ENCODE measurements at regions not wholly inside any gene's neighbourhood (a gene's known extent, or its start where the extent isn't known, plus 50 kb on each side); places are given as distances from the start of the nearest gene placed in this dataset.

DNA sequence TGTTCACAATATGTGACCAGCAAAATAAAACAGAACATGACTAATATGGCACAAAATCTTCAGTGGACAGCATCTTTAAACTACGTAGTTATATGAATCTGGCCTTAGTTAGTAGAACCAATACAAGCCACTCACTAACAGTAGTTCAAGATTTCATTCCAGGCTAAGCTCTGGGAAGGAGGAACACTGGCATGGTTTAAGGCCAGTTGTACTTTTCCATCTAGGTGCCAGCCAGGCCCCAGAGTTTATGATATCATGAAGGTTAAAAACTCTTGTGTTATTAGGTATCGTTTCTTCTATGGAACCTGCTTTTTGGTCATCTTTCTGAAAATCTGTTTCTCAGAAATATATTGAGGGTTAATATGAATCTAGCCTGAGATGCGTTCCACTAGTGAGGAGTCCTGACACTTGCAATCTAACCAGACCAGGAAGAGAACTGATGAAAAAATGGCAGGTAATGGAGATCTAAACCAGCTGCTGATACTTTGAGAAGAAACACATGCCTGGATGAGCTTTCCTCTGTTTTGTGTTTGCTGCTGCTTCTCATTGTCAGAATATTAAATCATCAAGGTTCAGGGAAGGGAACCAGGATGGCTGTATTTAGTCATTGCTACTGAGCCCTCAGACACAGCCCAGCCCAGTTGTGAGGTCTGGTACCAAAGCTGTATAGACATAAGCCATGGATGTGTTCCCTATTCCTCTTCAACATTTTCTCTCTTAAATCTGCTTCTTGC is 182.8 kb upstream of the SETBP1 start:
- TF ChIP-seq, protein P1, sequence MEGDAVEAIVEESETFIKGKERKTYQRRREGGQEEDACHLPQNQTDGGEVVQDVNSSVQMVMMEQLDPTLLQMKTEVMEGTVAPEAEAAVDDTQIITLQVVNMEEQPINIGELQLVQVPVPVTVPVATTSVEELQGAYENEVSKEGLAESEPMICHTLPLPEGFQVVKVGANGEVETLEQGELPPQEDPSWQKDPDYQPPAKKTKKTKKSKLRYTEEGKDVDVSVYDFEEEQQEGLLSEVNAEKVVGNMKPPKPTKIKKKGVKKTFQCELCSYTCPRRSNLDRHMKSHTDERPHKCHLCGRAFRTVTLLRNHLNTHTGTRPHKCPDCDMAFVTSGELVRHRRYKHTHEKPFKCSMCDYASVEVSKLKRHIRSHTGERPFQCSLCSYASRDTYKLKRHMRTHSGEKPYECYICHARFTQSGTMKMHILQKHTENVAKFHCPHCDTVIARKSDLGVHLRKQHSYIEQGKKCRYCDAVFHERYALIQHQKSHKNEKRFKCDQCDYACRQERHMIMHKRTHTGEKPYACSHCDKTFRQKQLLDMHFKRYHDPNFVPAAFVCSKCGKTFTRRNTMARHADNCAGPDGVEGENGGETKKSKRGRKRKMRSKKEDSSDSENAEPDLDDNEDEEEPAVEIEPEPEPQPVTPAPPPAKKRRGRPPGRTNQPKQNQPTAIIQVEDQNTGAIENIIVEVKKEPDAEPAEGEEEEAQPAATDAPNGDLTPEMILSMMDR (IDR thresholded peaks at IDR 0.05), result no peak
- no peak overlapping the region for H3K27ac ChIP-seq
- DNase-seq, result no peak

DNA sequence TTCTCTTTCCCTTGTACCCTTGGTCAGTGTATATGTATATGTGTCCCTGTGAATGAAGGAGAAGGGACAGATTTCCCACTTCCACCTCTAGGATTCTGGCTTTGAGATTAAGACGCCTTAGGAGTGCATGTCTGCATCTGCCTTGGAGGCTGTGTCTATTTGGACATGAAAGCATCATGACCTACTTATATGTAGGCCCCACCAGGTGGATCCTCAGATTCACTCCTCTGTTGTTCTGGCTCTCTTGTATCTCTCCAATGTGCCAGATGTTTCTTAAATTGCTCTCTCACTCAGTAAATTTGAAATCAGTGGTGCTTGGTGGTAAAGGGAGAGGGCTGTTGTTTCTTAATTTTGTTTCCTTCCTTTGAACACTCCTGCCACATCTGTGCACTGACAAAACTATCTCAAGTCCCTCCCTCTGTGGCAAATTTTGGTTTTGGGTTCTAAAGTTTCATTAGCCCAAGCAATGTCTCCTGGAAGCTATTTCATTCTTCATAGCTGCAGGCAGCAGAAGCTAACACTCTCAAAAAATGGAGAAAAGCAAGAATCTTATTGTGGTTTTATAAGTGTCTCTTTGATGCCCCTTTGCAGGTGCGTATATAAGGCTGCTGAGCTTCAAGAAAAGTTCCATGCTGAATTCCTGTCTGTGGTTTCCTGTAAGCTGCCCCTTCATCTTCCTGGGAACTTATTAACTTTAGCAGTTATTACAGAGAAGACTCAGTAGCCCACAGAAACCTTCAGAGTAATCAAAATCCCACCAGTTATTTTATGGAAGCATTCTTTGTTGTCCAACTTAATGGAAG is 179.7 kb upstream of the SETBP1 start:
- peaks cover 0 to 11% (median 0%) of the 10 kb centered on the region in 4 donors for H3K4me1 ChIP-seq
- DNase-seq, result no peak
- H3K27me3 ChIP-seq, result no peaks in the 10 kb centered on the region
- no peak overlapping the region for H3K4me3 ChIP-seq
- intact Hi-C loops (cut with DNase I; ENCODE audit: low total_unique reads), result no loop called here
- TF ChIP-seq, protein P1 (IDR thresholded peaks at IDR 0.05), result no peak
- no peaks in the 10 kb centered on the region for H3K36me3 ChIP-seq
- no peaks in the 10 kb centered on the region for H3K9me3 ChIP-seq
- no peak overlapping the region for H3K27ac ChIP-seq

More for the DNA sequence above, 182.8 kb upstream of the SETBP1 start:
- intact Hi-C loops (cut with DNase I; ENCODE audit: low total_unique reads), result no loop called here
- Histone ChIP-seq H3K4me1 (peaks cover 0 to 11% (median 0%) of the 10 kb centered on the region in 4 donors), H3K27me3 (no peaks in the 10 kb centered on the region), H3K36me3 (no peaks in the 10 kb centered on the region), H3K4me3 (no peak overlapping the region), H3K9me3 (no peaks in the 10 kb centered on the region)

DNA sequence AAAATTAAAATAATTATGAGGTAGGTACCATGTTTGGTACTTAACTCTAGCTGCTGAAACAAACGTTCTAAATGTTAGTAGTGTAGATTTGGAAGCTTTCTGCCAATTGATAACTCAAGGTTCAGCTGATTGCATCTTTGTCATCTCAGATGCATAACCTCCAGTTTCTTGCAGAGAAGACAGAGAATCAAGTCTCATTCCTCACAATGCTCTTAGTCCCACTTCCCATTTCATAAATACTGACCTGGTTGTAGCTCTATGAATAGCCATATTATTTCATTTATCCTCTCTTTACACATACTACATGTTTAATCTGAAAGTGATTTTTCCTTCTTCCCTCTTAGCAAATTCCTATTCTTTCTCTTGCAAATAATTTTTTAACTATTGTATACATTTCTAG is 178.5 kb upstream of the SETBP1 start:
- Histone ChIP-seq H3K4me1 (peaks cover 0 to 8% (median 0%) of the 10 kb centered on the region in 4 donors), H3K27me3 (no peaks in the 10 kb centered on the region), H3K4me3 (no peak overlapping the region), H3K27ac (no peak overlapping the region), H3K9me3 (no peaks in the 10 kb centered on the region), H3K36me3 (no peaks in the 10 kb centered on the region)
- TF ChIP-seq, protein P1 (IDR thresholded peaks at IDR 0.05), result no peak
- DNase-seq, result no peak
- intact Hi-C loops (cut with DNase I; ENCODE audit: low total_unique reads), result no loop called here

GRCh38 chr18:44502790-44503189 is 177.9 kb upstream of the SETBP1 start:
- Histone ChIP-seq H3K9me3 (no peaks in the 10 kb centered on the region), H3K36me3 (no peaks in the 10 kb centered on the region), H3K4me1 (peaks cover 0 to 3% (median 0%) of the 10 kb centered on the region in 4 donors), H3K4me3 (no peak overlapping the region), H3K27ac (no peak overlapping the region), H3K27me3 (no peaks in the 10 kb centered on the region)
- TF ChIP-seq, protein P1 (IDR thresholded peaks at IDR 0.05), result no peak
- no peak for DNase-seq
- intact Hi-C loops (cut with DNase I; ENCODE audit: low total_unique reads), result no loop called here

DNA sequence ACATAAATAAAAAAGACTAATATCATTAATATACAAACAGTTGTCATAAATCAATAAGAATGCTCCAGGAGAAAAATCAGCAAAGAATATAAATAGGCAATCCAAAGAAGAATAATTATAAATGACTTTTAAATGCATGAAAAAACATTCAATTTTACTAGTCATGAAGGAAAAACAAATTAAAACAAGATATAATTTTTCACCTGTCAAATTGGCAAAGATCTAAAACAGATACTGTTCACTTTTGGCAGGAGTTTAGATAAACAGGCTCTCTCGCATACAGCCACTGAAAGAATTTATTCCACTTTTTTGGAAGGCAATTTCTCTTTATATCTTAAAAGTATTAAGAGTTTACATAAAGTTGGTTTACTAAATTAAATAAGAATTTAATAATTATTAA is 176.8 kb upstream of the SETBP1 start:
- DNase-seq, result no peak
- Histone ChIP-seq H3K36me3 (no peaks in the 10 kb centered on the region), H3K4me1 (no peaks in the 10 kb centered on the region), H3K4me3 (no peak overlapping the region), H3K27ac (no peak overlapping the region), H3K27me3 (no peaks in the 10 kb centered on the region), H3K9me3 (no peaks in the 10 kb centered on the region)
- TF ChIP-seq, protein P1 (IDR thresholded peaks at IDR 0.05), result no peak
- intact Hi-C loops (cut with DNase I; ENCODE audit: low total_unique reads), result no loop called here

Measured in tibial artery (tissue), 4 donors.